Glutamatergic neuron (in vitro differentiated cells): ENCODE measurements at regions not wholly inside any gene's neighbourhood (a gene's known extent, or its start where the extent isn't known, plus 50 kb on each side); places are given as distances from the start of the nearest gene placed in this dataset.

Experiments
- DNase-seq: peaks from one replicate; pipeline ENCODE4 v3.0.0; 2022
- H3K27ac Mint-ChIP-seq: one replicate; pipeline ENCODE4 v1.8.0; 2020; ENCODE audit warnings: mild to moderate bottlenecking, mixed read lengths, inconsistent platforms; ENCODE audit not compliant: unreplicated experiment
- H3K27me3 Mint-ChIP-seq: one replicate; pipeline ENCODE4 v1.8.0; 2020; ENCODE audit warnings: mild to moderate bottlenecking, moderate library complexity, mixed read lengths, inconsistent platforms; ENCODE audit not compliant: unreplicated experiment
- H3K36me3 Mint-ChIP-seq: one replicate; pipeline ENCODE4 v1.8.0; 2020; ENCODE audit warnings: mild to moderate bottlenecking, mixed read lengths, inconsistent platforms; ENCODE audit not compliant: unreplicated experiment
- H3K4me1 Mint-ChIP-seq: one replicate; pipeline ENCODE4 v1.8.0; 2020; ENCODE audit warnings: mild to moderate bottlenecking, low read depth, mixed read lengths, inconsistent platforms; ENCODE audit not compliant: unreplicated experiment
- H3K4me3 Mint-ChIP-seq: one replicate; pipeline ENCODE4 v1.8.0; 2020; ENCODE audit warnings: mild to moderate bottlenecking, mixed read lengths, inconsistent platforms; ENCODE audit not compliant: unreplicated experiment
- H3K9me3 Mint-ChIP-seq: one replicate; pipeline ENCODE4 v1.8.0; 2020; ENCODE audit warnings: mild to moderate bottlenecking, moderate library complexity, mixed read lengths, inconsistent platforms; ENCODE audit not compliant: unreplicated experiment
- CTCF ChIP-seq: fragments of 200-600 bp; sonication (generic); IDR thresholded peaks from one replicate; pipeline ENCODE4 v1.5.0; 2021; ENCODE audit not compliant: partially characterized antibody, unreplicated experiment

- no peaks in the 10 kb centered on the region for H3K4me1 Mint-ChIP-seq
- H3K27ac Mint-ChIP-seq: no peak overlapping the region
- DNase-seq: no peak
- no peaks in the 10 kb centered on the region for H3K27me3 Mint-ChIP-seq
- no peak for TF ChIP-seq CTCF
- H3K36me3 Mint-ChIP-seq: peaks cover 12% of the 10 kb centered on the region
- no peaks in the 10 kb centered on the region for H3K9me3 Mint-ChIP-seq
- no peak overlapping the region for H3K4me3 Mint-ChIP-seq
These were observed 52.8 kb upstream of the PRSS3 start for GRCh38 chr9:33742519-33742918.
